Right lobe of liver (tissue), 6 donors: ENCODE measurements at regions not wholly inside any gene's neighbourhood (a gene's known extent, or its start where the extent isn't known, plus 50 kb on each side); places are given as distances from the start of the nearest gene placed in this dataset.

ENCODE experiments used
- ATAC-seq, 4 donors: fragments of 200-7000 bp; cut with Tn5 transposase; one replicate each; pipeline ENCODE4 v1.9.1; 2020; ENCODE audit warnings: mild to moderate bottlenecking in 4 of 4, moderate library complexity in 4 of 4
- DNase-seq, 3 donors: peaks; one replicate each; pipeline ENCODE4 v3.0.0-alpha.2; 2020
- H3K27ac ChIP-seq, 3 donors: fragments of 200-600 bp; one replicate each; pipeline ENCODE4 v1.8.0; 2022
- H3K27me3 ChIP-seq, 2 donors: fragments of 200-600 bp; one replicate each; pipeline ENCODE4 v1.8.0; 2022
- H3K36me3 ChIP-seq, 4 donors: fragments of 200-600 bp; sonication (generic) in 1 of 4; one replicate each; pipeline versions ENCODE4 v1.5.1 to v1.8.0; 2017 to 2022; ENCODE audit warnings: control low read depth in 1 of 4
- H3K4me1 ChIP-seq, 4 donors: fragments of 200-600 bp; sonication (generic) in 1 of 4; one replicate each; pipeline versions ENCODE4 v1.5.1 to v1.8.0; 2017 to 2022; ENCODE audit warnings: control low read depth in 1 of 4
- H3K4me3 ChIP-seq, 3 donors: fragments of 200-600 bp; one replicate each; pipeline ENCODE4 v1.8.0; 2022
- H3K9me3 ChIP-seq, 4 donors: fragments of 200-600 bp; sonication (generic) in 1 of 4; one replicate each; pipeline versions ENCODE4 v1.5.1 to v1.8.0; 2017 to 2022; ENCODE audit warnings: control low read depth in 1 of 4
- CTCF ChIP-seq, 4 donors: fragments of 200-600 bp in 3 of 4; fragments of 450-650 bp in 1 of 4; IDR thresholded peaks; one replicate each; pipeline versions ENCODE4 v1.5.1 to v1.8.0; 2016 to 2022; ENCODE audit warnings: antibody characterized with exemption in 4 of 4, mild to moderate bottlenecking in 2 of 4
- POLR2A ChIP-seq: fragments of 450-650 bp; IDR thresholded peaks from one replicate; pipeline ENCODE4 v1.6.1; 2017; ENCODE audit warnings: antibody characterized with exemption, mild to moderate bottlenecking
- WGBS: methylation state at CpG from one replicate; pipeline ENCODE4 v1.1.6; 2018; ENCODE audit warnings: low coverage, low lambda C conversion rate; ENCODE audit not compliant: insufficient coverage; ENCODE audit errors: missing lambda C conversion rate; 5-methylcytosine and 5-hydroxymethylcytosine counted together
- intact Hi-C, 2 donors: fragments of 100-400 bp; cut with DNase I; formaldehyde crosslinking; loops; one replicate each; pipeline versions ENCODE4 v1.11.2 to v1.14.1; 2022
- donor health status: DM: no; HTN: yes; CAD: no.
- donor health status: DM: no; HTN: no; CAD: no.
- donor health status: DM: no; HTN: no; CAD: no.
- donor health status: DM: no; HTN: yes; CAD: no.
- donor health status: DM: no; HTN: yes; CAD: no.

GRCh38 chr7:41875513-41875912, 172.6 kb upstream of the INHBA start:
- H3K36me3 ChIP-seq, result no peaks in the 10 kb centered on the region
- WGBS, result 38% methylated on average over 6 of the region's 6 CpGs

GRCh38 chr7:41874201-41874785, 171.4 kb upstream of the INHBA start:
- no peak for TF ChIP-seq CTCF (IDR thresholded peaks at IDR 0.05)
- no peak for TF ChIP-seq POLR2A
- WGBS, result 17% methylated on average over 2 of the region's 3 CpGs
- no peaks in the 10 kb centered on the region for H3K27me3 ChIP-seq
- H3K27ac ChIP-seq, result no peak overlapping the region
- H3K9me3 ChIP-seq, result no peaks in the 10 kb centered on the region
- intact Hi-C loops, result no loop called here
- H3K4me3 ChIP-seq, result no peak overlapping the region
- ATAC-seq (no peak), DNase-seq (no peak)
- no peaks in the 10 kb centered on the region for H3K4me1 ChIP-seq
- no peaks in the 10 kb centered on the region for H3K36me3 ChIP-seq

More at GRCh38 chr7:41875513-41875912, 172.6 kb upstream of the INHBA start:
- DNase-seq (no peak), ATAC-seq (no peak)
- intact Hi-C loops, result no loop called here
- no peaks in the 10 kb centered on the region for H3K27me3 ChIP-seq
- H3K4me3 ChIP-seq, result no peak overlapping the region
- no peaks in the 10 kb centered on the region for H3K9me3 ChIP-seq
- H3K27ac ChIP-seq, result no peak overlapping the region
- TF ChIP-seq POLR2A, result no peak
- no peak for TF ChIP-seq CTCF (IDR thresholded peaks at IDR 0.05)
- H3K4me1 ChIP-seq, result no peaks in the 10 kb centered on the region

GRCh38 chr7:41873741-41874140, 170.9 kb upstream of the INHBA start:
- H3K9me3 ChIP-seq, result no peaks in the 10 kb centered on the region
- H3K4me3 ChIP-seq, result no peak overlapping the region
- no peaks in the 10 kb centered on the region for H3K4me1 ChIP-seq
- no peak for DNase-seq
- 31% methylated on average over 2 of the region's 2 CpGs for whole genome bisulfite sequencing
- intact Hi-C loops, result no loop called here
- TF ChIP-seq CTCF (IDR thresholded peaks at IDR 0.05) (no peak), POLR2A (no peak)
- no peaks in the 10 kb centered on the region for H3K27me3 ChIP-seq
- H3K27ac ChIP-seq, result no peak overlapping the region
- no peaks in the 10 kb centered on the region for H3K36me3 ChIP-seq
- ATAC-seq, result no peak

- Histone ChIP-seq H3K36me3 (no peaks in the 10 kb centered on the region), H3K4me3 (no peak overlapping the region), H3K4me1 (no peaks in the 10 kb centered on the region), H3K27ac (no peak overlapping the region), H3K9me3 (no peaks in the 10 kb centered on the region), H3K27me3 (no peaks in the 10 kb centered on the region)
- DNase-seq, result no peak
- TF ChIP-seq POLR2A (no peak), CTCF (IDR thresholded peaks at IDR 0.05) (no peak)
- intact Hi-C loops, result no loop called here
- WGBS, result 58% methylated on average over 1 of the region's 1 CpG
- ATAC-seq, result no peak
These were observed 170.1 kb upstream of the INHBA start for GRCh38 chr7:41872966-41873365.
